ENCODE measurements at regions not wholly inside any gene's neighbourhood (a gene's known extent, or its start where the extent isn't known, plus 50 kb on each side); places are given as distances from the start of the nearest gene placed in this dataset.

DNA sequence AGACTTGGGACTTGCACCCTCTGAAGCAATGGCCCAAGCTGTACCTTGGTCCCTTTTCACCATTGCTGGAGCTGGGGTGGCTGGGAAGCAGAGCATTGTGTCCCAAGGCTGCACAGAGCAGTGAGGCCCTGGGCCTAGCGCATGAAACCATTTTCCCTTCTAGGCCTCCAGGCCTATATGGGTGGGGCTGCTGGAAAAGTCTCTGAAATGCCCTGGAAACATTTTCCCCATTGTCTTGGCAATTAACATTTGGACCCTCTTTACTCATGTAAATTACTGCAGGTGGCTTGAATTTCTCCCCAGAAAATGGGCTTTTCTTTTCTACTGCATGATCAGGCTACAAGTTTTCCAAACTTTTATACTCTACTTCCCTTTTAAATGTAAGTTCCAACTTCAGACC lies 510.5 kb downstream of the SLITRK6 start:
- intact Hi-C loops (cut with micrococcal nuclease): no loop called here
- ATAC-seq (no peak), DNase-seq (ENCODE audit: low read depth, low spot score) (no peak)
- no peaks in the 10 kb centered on the region for H3K27me3 ChIP-seq (ENCODE audit: insufficient read depth, low read length)
- no peaks in the 10 kb centered on the region for H3K9me2 ChIP-seq (ENCODE audit: insufficient read depth)
- TF ChIP-seq RAD21 (IDR thresholded peaks at IDR 0.05; ENCODE audit: low read depth) (no peak), YY1 (IDR thresholded peaks at IDR 0.05; ENCODE audit: extremely low read depth, insufficient replicate concordance, low read depth, low read length) (no peak), ZNF274 (IDR thresholded peaks at IDR 0.05; ENCODE audit: low read depth, low read length) (no peak), SIN3A (IDR thresholded peaks at IDR 0.05; ENCODE audit: low read depth) (no peak), TCF7L2 (IDR thresholded peaks at IDR 0.05; ENCODE audit: borderline replicate concordance, extremely low read depth, insufficient read depth, insufficient read length) (no peak), POLR2A (IDR thresholded peaks at IDR 0.05; ENCODE audit: borderline replicate concordance, extremely low read depth, insufficient read depth, insufficient read length) (no peak), EGR1 (IDR thresholded peaks at IDR 0.05; ENCODE audit: low read depth) (no peak)
- TF ChIP-seq, protein P1, sequence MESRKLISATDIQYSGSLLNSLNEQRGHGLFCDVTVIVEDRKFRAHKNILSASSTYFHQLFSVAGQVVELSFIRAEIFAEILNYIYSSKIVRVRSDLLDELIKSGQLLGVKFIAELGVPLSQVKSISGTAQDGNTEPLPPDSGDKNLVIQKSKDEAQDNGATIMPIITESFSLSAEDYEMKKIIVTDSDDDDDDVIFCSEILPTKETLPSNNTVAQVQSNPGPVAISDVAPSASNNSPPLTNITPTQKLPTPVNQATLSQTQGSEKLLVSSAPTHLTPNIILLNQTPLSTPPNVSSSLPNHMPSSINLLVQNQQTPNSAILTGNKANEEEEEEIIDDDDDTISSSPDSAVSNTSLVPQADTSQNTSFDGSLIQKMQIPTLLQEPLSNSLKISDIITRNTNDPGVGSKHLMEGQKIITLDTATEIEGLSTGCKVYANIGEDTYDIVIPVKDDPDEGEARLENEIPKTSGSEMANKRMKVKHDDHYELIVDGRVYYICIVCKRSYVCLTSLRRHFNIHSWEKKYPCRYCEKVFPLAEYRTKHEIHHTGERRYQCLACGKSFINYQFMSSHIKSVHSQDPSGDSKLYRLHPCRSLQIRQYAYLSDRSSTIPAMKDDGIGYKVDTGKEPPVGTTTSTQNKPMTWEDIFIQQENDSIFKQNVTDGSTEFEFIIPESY (IDR thresholded peaks at IDR 0.05; ENCODE audit: extremely low read depth, insufficient replicate concordance, low read length): no peak
- CTCF ChIA-PET: no interaction called here
- no peaks in the 10 kb centered on the region for H3K9me3 ChIP-seq (ENCODE audit: control insufficient read depth in 1 of 2, insufficient read depth in 1 of 2, low read depth in 1 of 2, low read length in 2 of 2)
- H3K4me3 ChIP-seq (replicated peaks in 1 of 2; ENCODE audit: low read depth in 1 of 2, low read length in 2 of 2): no peak overlapping the region
- H3K79me2 ChIP-seq (ENCODE audit: insufficient read depth, low read length): no peaks in the 10 kb centered on the region
- POLR2A ChIA-PET: no interaction called here
- H2AFZ ChIP-seq (ENCODE audit: low read depth, low read length, poor library complexity, severe bottlenecking): no peak overlapping the region
- H3K36me3 ChIP-seq (ENCODE audit: control insufficient read depth in 1 of 2, insufficient read depth in 2 of 2, low read length in 2 of 2): no peaks in the 10 kb centered on the region
- no peaks in the 10 kb centered on the region for H3K4me1 ChIP-seq (ENCODE audit: control insufficient read depth in 1 of 2, insufficient read depth in 2 of 2, low read length in 2 of 2)
- RAD21 ChIA-PET (ENCODE audit: low non-redundant PET in 1 of 2, low total read pairs in 2 of 2, uncharacterized antibody in 2 of 2, unreplicated experiment in 2 of 2): no interaction called here
- no TSS peak for BruUV-seq (replicated peaks)
- no peaks in the 10 kb centered on the region for H4K20me1 ChIP-seq (ENCODE audit: insufficient read depth)
- no peak overlapping the region for H3K27ac ChIP-seq (ENCODE audit: low read depth, low read length)
- no peak overlapping the region for H3K9ac ChIP-seq (ENCODE audit: low read length)
- no peak overlapping the region for H3K4me2 ChIP-seq (ENCODE audit: low read length)

DNA sequence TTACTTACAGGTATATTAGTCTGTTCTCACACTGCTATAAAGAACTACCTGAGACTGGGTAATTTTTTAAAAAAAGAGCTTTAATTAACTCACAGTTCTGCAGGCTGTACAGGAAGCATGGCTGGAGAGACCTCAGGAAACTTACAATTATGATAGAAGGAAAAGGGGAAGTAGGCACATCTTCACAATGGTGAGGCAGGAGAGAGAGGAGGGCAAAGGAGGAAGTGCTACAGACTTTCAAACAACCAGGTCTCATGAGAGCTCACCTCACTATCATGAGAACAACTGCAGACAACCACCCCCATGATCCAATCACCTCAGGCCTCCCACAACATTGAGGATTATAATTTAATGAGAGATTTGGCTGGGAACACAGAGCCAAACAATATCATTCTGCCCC lies 511.7 kb downstream of the SLITRK6 start:
- Histone ChIP-seq H3K36me3 (ENCODE audit: control insufficient read depth in 1 of 2, insufficient read depth in 2 of 2, low read length in 2 of 2) (no peaks in the 10 kb centered on the region), H3K79me2 (ENCODE audit: insufficient read depth, low read length) (no peaks in the 10 kb centered on the region), H3K27ac (ENCODE audit: low read depth, low read length) (no peak overlapping the region), H3K4me3 (replicated peaks in 1 of 2; ENCODE audit: low read depth in 1 of 2, low read length in 2 of 2) (no peak overlapping the region), H3K4me2 (ENCODE audit: low read length) (no peak overlapping the region), H3K9me2 (ENCODE audit: insufficient read depth) (no peaks in the 10 kb centered on the region), H3K9me3 (ENCODE audit: control insufficient read depth in 1 of 2, insufficient read depth in 1 of 2, low read depth in 1 of 2, low read length in 2 of 2) (no peaks in the 10 kb centered on the region), H3K4me1 (ENCODE audit: control insufficient read depth in 1 of 2, insufficient read depth in 2 of 2, low read length in 2 of 2) (no peaks in the 10 kb centered on the region), H2AFZ (ENCODE audit: low read depth, low read length, poor library complexity, severe bottlenecking) (no peak overlapping the region), H3K9ac (ENCODE audit: low read length) (no peak overlapping the region), H3K27me3 (ENCODE audit: insufficient read depth, low read length) (no peaks in the 10 kb centered on the region), H4K20me1 (ENCODE audit: insufficient read depth) (no peaks in the 10 kb centered on the region)
- BruUV-seq (replicated peaks): no TSS peak
- DNase-seq (ENCODE audit: low read depth, low spot score) (no peak), ATAC-seq (no peak)
- CTCF ChIA-PET: no interaction called here
- intact Hi-C loops (cut with micrococcal nuclease): no loop called here
- POLR2A ChIA-PET: no interaction called here
- RAD21 ChIA-PET (ENCODE audit: low non-redundant PET in 1 of 2, low total read pairs in 2 of 2, uncharacterized antibody in 2 of 2, unreplicated experiment in 2 of 2): no interaction called here
- TF ChIP-seq RAD21 (IDR thresholded peaks at IDR 0.05; ENCODE audit: low read depth) (no peak), ZFX (IDR thresholded peaks at IDR 0.05) (no peak), POLR2A (IDR thresholded peaks at IDR 0.05; ENCODE audit: borderline replicate concordance, extremely low read depth, insufficient read depth, insufficient read length) (no peak), EZH2phosphoT487 (IDR thresholded peaks at IDR 0.05; ENCODE audit: borderline replicate concordance) (no peak), TCF7L2 (IDR thresholded peaks at IDR 0.05; ENCODE audit: borderline replicate concordance, extremely low read depth, insufficient read depth, insufficient read length) (no peak), CBX3 (IDR thresholded peaks at IDR 0.05; ENCODE audit: low read depth) (no peak), SRF (IDR thresholded peaks at IDR 0.05; ENCODE audit: low read depth) (no peak)
- TF ChIP-seq, protein P2, sequence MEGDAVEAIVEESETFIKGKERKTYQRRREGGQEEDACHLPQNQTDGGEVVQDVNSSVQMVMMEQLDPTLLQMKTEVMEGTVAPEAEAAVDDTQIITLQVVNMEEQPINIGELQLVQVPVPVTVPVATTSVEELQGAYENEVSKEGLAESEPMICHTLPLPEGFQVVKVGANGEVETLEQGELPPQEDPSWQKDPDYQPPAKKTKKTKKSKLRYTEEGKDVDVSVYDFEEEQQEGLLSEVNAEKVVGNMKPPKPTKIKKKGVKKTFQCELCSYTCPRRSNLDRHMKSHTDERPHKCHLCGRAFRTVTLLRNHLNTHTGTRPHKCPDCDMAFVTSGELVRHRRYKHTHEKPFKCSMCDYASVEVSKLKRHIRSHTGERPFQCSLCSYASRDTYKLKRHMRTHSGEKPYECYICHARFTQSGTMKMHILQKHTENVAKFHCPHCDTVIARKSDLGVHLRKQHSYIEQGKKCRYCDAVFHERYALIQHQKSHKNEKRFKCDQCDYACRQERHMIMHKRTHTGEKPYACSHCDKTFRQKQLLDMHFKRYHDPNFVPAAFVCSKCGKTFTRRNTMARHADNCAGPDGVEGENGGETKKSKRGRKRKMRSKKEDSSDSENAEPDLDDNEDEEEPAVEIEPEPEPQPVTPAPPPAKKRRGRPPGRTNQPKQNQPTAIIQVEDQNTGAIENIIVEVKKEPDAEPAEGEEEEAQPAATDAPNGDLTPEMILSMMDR (IDR thresholded peaks at IDR 0.05 in 2 of 3, conservative IDR thresholded peaks at IDR 0.05 in 1 of 3; ENCODE audit: borderline replicate concordance in 1 of 3, insufficient read depth in 1 of 3, low read depth in 2 of 3, low read length in 2 of 3): no peak

All from HCT116 (cell line).